Stimulated activated CD8-positive, alpha-beta memory T cell treated with anti-CD3 and anti-CD28 coated beads, Interleukin-7, amount 100 ng/mL, for 1 hour (primary cell): ENCODE measurements at regions not wholly inside any gene's neighbourhood (a gene's known extent, or its start where the extent isn't known, plus 50 kb on each side); places are given as distances from the start of the nearest gene placed in this dataset.

Experiments
- DNase-seq, 2 donors: peaks; one replicate each; pipeline ENCODE4 v3.0.0-alpha.2; 2020; ENCODE audit warnings: low read depth in 2 of 2

- no peak for DNase-seq
Measured at GRCh38 chr14:71856199-71856919, 75.9 kb upstream of the RGS6 start.

DNA sequence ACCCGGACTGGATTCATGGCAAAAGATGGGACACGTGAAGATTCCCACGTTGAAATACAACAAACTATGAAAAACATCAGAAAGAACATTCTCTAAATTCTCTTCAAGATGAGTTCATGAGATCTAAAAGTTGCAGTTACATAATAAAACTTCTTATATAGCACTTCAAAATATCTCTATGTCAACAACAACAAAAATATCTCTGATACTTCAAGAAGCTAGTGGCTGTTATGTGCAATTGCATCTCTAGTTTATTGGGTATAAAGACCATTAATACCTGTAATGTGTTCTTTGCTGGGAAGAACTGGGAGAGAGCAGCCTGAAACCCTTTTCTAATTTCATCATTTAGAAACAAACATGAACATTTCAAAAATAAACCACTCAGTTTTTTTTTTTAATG, 69.2 kb upstream of the RGS6 start:
- no peak for DNase-seq

DNA sequence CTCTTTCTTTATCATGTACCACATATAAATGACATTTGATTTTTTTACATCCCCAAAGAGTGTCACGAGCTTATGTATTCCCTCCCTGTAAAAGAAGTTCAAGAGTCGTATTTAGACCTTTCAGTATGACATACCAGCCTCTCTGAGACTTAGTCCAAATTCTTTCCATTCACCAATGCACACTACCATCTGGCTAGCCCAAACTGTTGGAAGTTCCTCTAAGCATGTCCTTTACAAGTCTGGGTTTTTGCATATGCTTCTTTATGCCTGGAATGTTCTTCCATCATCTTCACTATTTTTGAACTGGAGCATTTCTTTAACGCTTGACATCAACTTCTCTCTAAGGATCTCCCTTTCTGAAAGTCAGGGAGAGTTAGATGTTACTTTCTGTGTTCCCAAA, 68.5 kb upstream of the RGS6 start:
- DNase-seq = no peak
